Mesendoderm (in vitro differentiated cells): ENCODE measurements at regions not wholly inside any gene's neighbourhood (a gene's known extent, or its start where the extent isn't known, plus 50 kb on each side); places are given as distances from the start of the nearest gene placed in this dataset.

Source experiments
- DNase-seq: peaks from one replicate; pipeline ENCODE4 v3.0.0; 2013
- H2AK5ac ChIP-seq: 2 replicates; pipeline ENCODE4 v1.6.1; 2013; ENCODE audit warnings: low read length, inconsistent platforms
- H2BK120ac ChIP-seq: 2 replicates; pipeline ENCODE4 v1.6.1; 2013; ENCODE audit warnings: low read depth, mild to moderate bottlenecking, low read length, moderate library complexity, mixed read lengths
- H2BK15ac ChIP-seq: replicated peaks from 2 replicates; pipeline ENCODE4 v1.6.1; 2013; ENCODE audit warnings: low read depth, mild to moderate bottlenecking, moderate library complexity
- H2BK5ac ChIP-seq: 2 replicates; pipeline ENCODE4 v1.6.1; 2013; ENCODE audit warnings: low read length, inconsistent platforms
- H3K18ac ChIP-seq: 2 replicates; pipeline ENCODE4 v1.6.1; 2013; ENCODE audit warnings: mild to moderate bottlenecking, low read length, mixed read lengths
- H3K23ac ChIP-seq: one replicate; pipeline ENCODE4 v1.6.1; 2013; ENCODE audit warnings: low read length
- H3K27ac ChIP-seq: 2 replicates; pipeline ENCODE4 v1.5.1; 2013; ENCODE audit warnings: low read depth, mild to moderate bottlenecking, inconsistent platforms, low read length, moderate library complexity
- H3K27me3 ChIP-seq: 2 replicates; pipeline ENCODE4 v1.6.1; 2013; ENCODE audit warnings: low read length, control low read depth, mild to moderate bottlenecking, inconsistent platforms; ENCODE audit not compliant: insufficient read depth, poor library complexity
- H3K36me3 ChIP-seq: 2 replicates; pipeline ENCODE4 v1.6.1; 2013; ENCODE audit warnings: low read length, inconsistent platforms; ENCODE audit not compliant: control insufficient read depth, insufficient read depth
- H3K4ac ChIP-seq: one replicate; pipeline ENCODE4 v1.6.1; 2013; ENCODE audit warnings: low read depth, mild to moderate bottlenecking, low read length, moderate library complexity
- H3K4me1 ChIP-seq: 2 replicates; pipeline ENCODE4 v1.6.1; 2013; ENCODE audit warnings: low read depth, low read length, inconsistent platforms; ENCODE audit not compliant: control insufficient read depth
- H3K4me2 ChIP-seq: 2 replicates; pipeline ENCODE4 v1.6.1; 2013; ENCODE audit warnings: low read length
- H3K4me3 ChIP-seq: 2 replicates; pipeline ENCODE4 v1.5.1; 2013; ENCODE audit warnings: mild to moderate bottlenecking, low read length
- H3K56ac ChIP-seq: one replicate; pipeline ENCODE4 v1.6.1; 2013; ENCODE audit warnings: low read length
- H3K79me1 ChIP-seq: 2 replicates; pipeline ENCODE4 v1.6.1; 2013; ENCODE audit warnings: low read length, inconsistent platforms
- H3K79me2 ChIP-seq: 2 replicates; pipeline ENCODE4 v1.6.1; 2013; ENCODE audit warnings: mild to moderate bottlenecking, low read length; ENCODE audit not compliant: control insufficient read depth, insufficient read depth
- H3K9ac ChIP-seq: 2 replicates; pipeline ENCODE4 v1.6.1; 2013; ENCODE audit warnings: low read length, inconsistent platforms
- H4K5ac ChIP-seq: one replicate; pipeline ENCODE4 v1.6.1; 2013; ENCODE audit warnings: low read length
- H4K8ac ChIP-seq: one replicate; pipeline ENCODE4 v1.6.1; 2013; ENCODE audit warnings: low read depth, mild to moderate bottlenecking, control low read depth, low read length, moderate library complexity
- WGBS: extraction: QIAGEN DNeasy Blood & Tissue Kit; methylation state at CpG from one replicate; pipeline ENCODE4 v1.1.7; 2013; ENCODE audit warnings: low lambda C conversion rate, missing lambda C conversion rate; ENCODE audit not compliant: insufficient coverage; ENCODE audit errors: extremely low coverage; 5-methylcytosine and 5-hydroxymethylcytosine counted together

DNA sequence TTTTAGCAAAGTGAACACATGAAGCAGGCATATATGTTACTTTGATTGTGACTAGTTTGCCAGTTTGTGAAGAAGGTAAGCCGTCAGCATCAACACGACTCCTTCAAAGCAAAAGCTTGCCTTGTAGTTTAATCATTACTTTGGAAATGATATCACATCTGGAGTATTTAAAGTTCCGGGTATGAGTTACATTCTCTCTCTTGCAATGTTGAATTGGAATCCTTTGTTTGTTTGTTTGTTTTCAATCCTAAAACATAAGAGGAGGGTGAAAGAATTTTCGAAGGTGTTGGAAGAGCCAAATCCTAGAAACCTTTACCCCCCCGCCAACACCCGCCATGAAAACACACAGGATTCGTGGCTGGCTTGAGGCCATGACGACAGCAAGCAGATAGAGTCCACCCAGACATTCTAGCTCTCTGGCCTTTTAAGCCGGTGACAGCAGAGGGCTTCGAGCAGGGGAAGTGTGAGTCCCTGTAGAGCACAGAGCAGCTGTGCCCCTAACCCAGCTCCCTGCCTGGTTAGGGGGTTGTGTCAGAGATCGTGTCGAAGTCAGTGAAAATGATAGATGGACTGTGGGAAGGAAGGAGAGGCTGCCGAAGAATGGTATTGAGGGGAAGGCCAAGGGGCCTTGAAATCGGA is 103.8 kb upstream of the SMIM21 start:
- Histone ChIP-seq H3K27me3 (no peaks in the 10 kb centered on the region), H3K56ac (no peak overlapping the region), H4K8ac (no peak overlapping the region), H3K79me2 (no peaks in the 10 kb centered on the region), H3K36me3 (no peaks in the 10 kb centered on the region), H2BK120ac (no peak overlapping the region), H3K18ac (no peak overlapping the region), H3K4me2 (no peak overlapping the region), H3K4ac (no peak overlapping the region), H3K79me1 (no peaks in the 10 kb centered on the region), H2BK5ac (no peak overlapping the region), H2AK5ac (no peak overlapping the region), H3K27ac (no peak overlapping the region), H3K23ac (no peak overlapping the region), H3K9ac (no peak overlapping the region), H2BK15ac (no peak overlapping the region), H3K4me3 (no peak overlapping the region), H3K4me1 (no peaks in the 10 kb centered on the region), H4K5ac (no peak overlapping the region)
- DNase-seq = no peak
- no CpG with 5 or more reads among the region's 14 CpGs for WGBS

- Histone ChIP-seq H3K18ac (no peak overlapping the region), H3K27me3 (no peaks in the 10 kb centered on the region), H3K4me3 (no peak overlapping the region), H3K4ac (no peak overlapping the region), H3K79me2 (no peaks in the 10 kb centered on the region), H3K4me1 (no peaks in the 10 kb centered on the region), H3K27ac (no peak overlapping the region), H3K79me1 (no peaks in the 10 kb centered on the region), H2BK5ac (no peak overlapping the region), H3K4me2 (no peak overlapping the region), H3K56ac (no peak overlapping the region), H2BK15ac (no peak overlapping the region), H2AK5ac (no peak overlapping the region), H4K8ac (no peak overlapping the region), H3K9ac (no peak overlapping the region), H3K36me3 (no peaks in the 10 kb centered on the region), H2BK120ac (no peak overlapping the region), H3K23ac (no peak overlapping the region), H4K5ac (no peak overlapping the region)
- no peak for DNase-seq
- no CpG with 5 or more reads among the region's 7 CpGs for WGBS
Measured at GRCh38 chr18:75530566-75531211, 103.2 kb upstream of the SMIM21 start.

DNA sequence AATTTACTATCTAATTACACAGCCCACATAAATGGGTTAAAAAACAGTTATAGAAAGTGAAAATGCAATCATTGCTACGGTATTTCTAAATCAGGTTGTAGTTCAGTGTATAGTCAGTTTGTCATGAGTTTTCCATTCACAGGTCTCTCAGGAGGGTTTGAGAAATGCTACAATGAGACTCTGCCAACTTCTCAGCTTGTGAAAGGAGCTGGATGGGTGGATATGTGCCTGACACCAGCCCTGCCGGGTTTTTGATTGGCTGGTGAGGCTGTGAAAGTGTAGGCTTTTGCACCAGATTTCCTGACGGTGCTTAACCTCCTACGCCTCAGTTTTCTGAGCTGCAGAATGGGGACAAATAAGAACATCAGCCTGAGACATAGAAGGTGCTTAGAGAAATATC is 102.6 kb upstream of the SMIM21 start:
- H3K4ac ChIP-seq = no peak overlapping the region
- DNase-seq = no peak
- no peak overlapping the region for H3K56ac ChIP-seq
- no peak overlapping the region for H4K5ac ChIP-seq
- H3K27ac ChIP-seq = no peak overlapping the region
- no peak overlapping the region for H2AK5ac ChIP-seq
- no peaks in the 10 kb centered on the region for H3K4me1 ChIP-seq
- H3K79me2 ChIP-seq = no peaks in the 10 kb centered on the region
- no peaks in the 10 kb centered on the region for H3K36me3 ChIP-seq
- no peak overlapping the region for H3K9ac ChIP-seq
- no peak overlapping the region for H3K23ac ChIP-seq
- no peak overlapping the region for H3K18ac ChIP-seq
- H3K79me1 ChIP-seq = no peaks in the 10 kb centered on the region
- no peak overlapping the region for H3K4me3 ChIP-seq
- no peak overlapping the region for H4K8ac ChIP-seq
- no peak overlapping the region for H3K4me2 ChIP-seq
- H2BK15ac ChIP-seq = no peak overlapping the region
- H2BK120ac ChIP-seq = no peak overlapping the region
- WGBS = no CpG with 5 or more reads among the region's 4 CpGs
- no peak overlapping the region for H2BK5ac ChIP-seq
- no peaks in the 10 kb centered on the region for H3K27me3 ChIP-seq

DNA sequence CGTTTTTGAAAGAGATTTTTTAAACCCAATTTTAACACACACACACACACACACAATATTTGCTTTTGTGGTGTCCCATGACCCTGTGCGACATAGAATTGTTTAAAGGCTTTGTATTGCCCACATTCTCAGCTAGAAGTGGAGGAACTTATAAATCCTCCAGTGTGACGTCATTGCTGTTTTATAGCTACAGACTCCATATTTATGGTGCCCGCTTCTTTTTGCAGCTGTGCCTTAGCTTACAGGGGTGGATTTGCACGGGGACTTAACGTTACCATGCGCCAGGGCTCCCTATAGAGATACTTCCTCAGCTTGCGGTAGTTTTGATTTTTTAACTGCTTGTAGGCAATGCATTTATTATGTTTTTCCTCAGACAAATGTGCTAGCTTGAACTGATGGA is 101.9 kb upstream of the SMIM21 start:
- Histone ChIP-seq H4K8ac (no peak overlapping the region), H2AK5ac (no peak overlapping the region), H3K36me3 (no peaks in the 10 kb centered on the region), H3K79me2 (no peaks in the 10 kb centered on the region), H3K27ac (no peak overlapping the region), H2BK5ac (no peak overlapping the region), H3K79me1 (no peaks in the 10 kb centered on the region), H3K4me1 (no peaks in the 10 kb centered on the region), H2BK15ac (no peak overlapping the region), H3K56ac (no peak overlapping the region), H3K23ac (no peak overlapping the region), H4K5ac (no peak overlapping the region), H3K18ac (no peak overlapping the region), H3K4me2 (no peak overlapping the region), H3K4ac (no peak overlapping the region), H3K4me3 (no peak overlapping the region), H3K9ac (no peak overlapping the region), H2BK120ac (no peak overlapping the region), H3K27me3 (no peaks in the 10 kb centered on the region)
- no CpG with 5 or more reads among the region's 8 CpGs for WGBS
- DNase-seq = no peak

- Histone ChIP-seq H2AK5ac (no peak overlapping the region), H2BK5ac (no peak overlapping the region), H3K4me2 (no peak overlapping the region), H3K79me2 (no peaks in the 10 kb centered on the region), H3K4me1 (no peaks in the 10 kb centered on the region), H3K23ac (no peak overlapping the region), H3K4ac (no peak overlapping the region), H4K5ac (no peak overlapping the region), H3K27me3 (no peaks in the 10 kb centered on the region), H3K56ac (no peak overlapping the region), H3K27ac (no peak overlapping the region), H3K9ac (no peak overlapping the region), H3K79me1 (no peaks in the 10 kb centered on the region), H3K36me3 (no peaks in the 10 kb centered on the region), H2BK15ac (no peak overlapping the region), H2BK120ac (no peak overlapping the region), H4K8ac (no peak overlapping the region), H3K18ac (no peak overlapping the region), H3K4me3 (no peak overlapping the region)
- DNase-seq = no peak
- WGBS = no CpG with 5 or more reads among the region's 6 CpGs
Measured at GRCh38 chr18:75527848-75528685, 100.6 kb upstream of the SMIM21 start.
